ENCODE measurements at regions not wholly inside any gene's neighbourhood (a gene's known extent, or its start where the extent isn't known, plus 50 kb on each side); places are given as distances from the start of the nearest gene placed in this dataset.

DNA sequence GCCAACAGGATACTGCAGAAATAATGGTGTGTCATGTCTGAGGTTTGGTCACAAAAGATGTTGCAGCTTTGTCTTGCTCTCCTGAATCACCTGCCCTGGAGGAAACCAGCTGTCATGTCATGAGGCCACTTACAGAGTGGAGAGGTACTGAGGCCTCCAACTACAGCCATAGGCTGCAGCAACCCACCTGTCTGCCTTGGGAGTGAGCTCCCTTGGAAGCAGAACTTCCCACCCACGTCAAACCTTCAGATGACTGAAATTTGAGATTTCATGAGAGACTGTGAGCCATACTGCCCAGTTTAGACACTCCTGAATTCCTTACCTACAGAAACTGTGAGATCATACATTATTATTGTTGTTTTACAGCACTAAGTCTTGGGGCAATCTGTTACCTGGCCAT, 475.9 kb downstream of the HS3ST3B1 start:
- Histone ChIP-seq H3K36me3 (ENCODE audit: control insufficient read depth, insufficient read depth, low read length) (no peaks in the 10 kb centered on the region), H3K4me3 (replicated peaks; ENCODE audit: low read depth, low read length) (no peak overlapping the region), H3K27me3 (replicated peaks; ENCODE audit: control insufficient read depth, insufficient read depth, low read length) (no peaks in the 10 kb centered on the region)
- no peak for DNase-seq (ENCODE audit: extremely low read depth, insufficient read length)
- TF ChIP-seq CTCF (IDR thresholded peaks at IDR 0.05; ENCODE audit: insufficient read depth, low read length, poor library complexity, severe bottlenecking), result no peak

DNA sequence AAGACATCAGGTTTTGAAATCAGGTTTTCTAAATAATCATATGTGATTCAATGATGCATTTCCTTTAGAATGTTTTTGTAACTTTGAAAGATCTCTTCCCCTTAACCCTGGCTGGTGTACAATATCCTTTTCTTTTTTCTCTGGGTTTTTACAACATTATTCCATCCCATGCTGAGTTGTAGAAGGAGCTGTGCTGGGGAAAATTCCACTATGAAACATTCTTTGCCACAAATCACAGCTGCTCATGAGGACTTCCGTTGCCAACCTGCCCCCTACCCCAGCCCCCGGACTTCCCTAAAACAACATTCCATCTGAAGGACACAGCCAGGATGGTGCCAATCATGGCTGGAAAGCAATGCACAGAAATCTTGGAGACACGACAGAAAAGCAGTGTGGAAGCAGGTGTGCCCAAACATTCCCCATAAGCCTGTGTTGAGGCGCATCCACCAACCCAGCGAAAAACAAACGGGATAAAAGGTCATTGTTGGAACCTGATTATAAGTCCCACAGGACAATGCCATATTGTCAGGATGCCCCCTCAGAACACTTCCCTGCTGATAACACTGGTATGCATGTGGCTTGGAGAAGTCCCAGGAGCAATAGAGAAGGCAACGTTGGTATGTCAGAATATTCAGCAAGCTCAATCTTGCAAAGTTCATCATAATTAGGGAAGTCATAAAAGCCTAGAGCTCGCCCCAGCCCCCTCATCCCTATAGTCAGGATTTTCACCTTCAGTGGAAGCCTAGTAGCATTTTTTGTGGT, 475.0 kb downstream of the HS3ST3B1 start:
- no peak for TF ChIP-seq CTCF (IDR thresholded peaks at IDR 0.05; ENCODE audit: insufficient read depth, low read length, poor library complexity, severe bottlenecking)
- DNase-seq (ENCODE audit: extremely low read depth, insufficient read length), result no peak

DNA sequence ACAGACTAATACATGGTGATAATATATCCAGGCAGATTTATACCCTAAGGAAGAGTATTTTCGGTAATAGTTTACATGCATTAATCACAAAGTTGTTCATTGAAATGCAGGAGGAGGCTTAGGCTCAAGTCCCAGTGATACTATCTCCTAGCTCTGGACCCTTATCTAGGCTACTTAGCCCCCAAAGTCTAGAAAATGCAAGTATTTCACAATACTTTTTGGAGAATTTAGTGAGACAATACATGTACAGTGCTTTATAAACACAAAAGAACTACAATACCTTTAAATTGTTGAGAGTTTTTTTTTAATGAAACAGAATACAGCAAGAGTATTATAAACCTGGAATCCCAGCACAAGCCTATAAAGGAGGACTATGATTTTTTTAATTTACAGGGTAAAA, 473.9 kb downstream of the HS3ST3B1 start:
- no peak for TF ChIP-seq CTCF (IDR thresholded peaks at IDR 0.05; ENCODE audit: insufficient read depth, low read length, poor library complexity, severe bottlenecking)
- DNase-seq (ENCODE audit: extremely low read depth, insufficient read length), result no peak
- Histone ChIP-seq H3K4me3 (replicated peaks; ENCODE audit: low read depth, low read length) (no peak overlapping the region), H3K27me3 (replicated peaks; ENCODE audit: control insufficient read depth, insufficient read depth, low read length) (no peaks in the 10 kb centered on the region), H3K36me3 (ENCODE audit: control insufficient read depth, insufficient read depth, low read length) (no peaks in the 10 kb centered on the region)

More for the DNA sequence above, 475.0 kb downstream of the HS3ST3B1 start:
- Histone ChIP-seq H3K36me3 (ENCODE audit: control insufficient read depth, insufficient read depth, low read length) (no peaks in the 10 kb centered on the region), H3K4me3 (replicated peaks; ENCODE audit: low read depth, low read length) (no peak overlapping the region), H3K27me3 (replicated peaks; ENCODE audit: control insufficient read depth, insufficient read depth, low read length) (no peaks in the 10 kb centered on the region)

GRCh38 chr17:14772776-14773175, 471.9 kb downstream of the HS3ST3B1 start:
- no peak for TF ChIP-seq CTCF (IDR thresholded peaks at IDR 0.05; ENCODE audit: insufficient read depth, low read length, poor library complexity, severe bottlenecking)
- no peaks in the 10 kb centered on the region for H3K27me3 ChIP-seq (replicated peaks; ENCODE audit: control insufficient read depth, insufficient read depth, low read length)
- no peak for DNase-seq (ENCODE audit: extremely low read depth, insufficient read length)
- H3K36me3 ChIP-seq (ENCODE audit: control insufficient read depth, insufficient read depth, low read length), result no peaks in the 10 kb centered on the region
- no peak overlapping the region for H3K4me3 ChIP-seq (replicated peaks; ENCODE audit: low read depth, low read length)

DNA sequence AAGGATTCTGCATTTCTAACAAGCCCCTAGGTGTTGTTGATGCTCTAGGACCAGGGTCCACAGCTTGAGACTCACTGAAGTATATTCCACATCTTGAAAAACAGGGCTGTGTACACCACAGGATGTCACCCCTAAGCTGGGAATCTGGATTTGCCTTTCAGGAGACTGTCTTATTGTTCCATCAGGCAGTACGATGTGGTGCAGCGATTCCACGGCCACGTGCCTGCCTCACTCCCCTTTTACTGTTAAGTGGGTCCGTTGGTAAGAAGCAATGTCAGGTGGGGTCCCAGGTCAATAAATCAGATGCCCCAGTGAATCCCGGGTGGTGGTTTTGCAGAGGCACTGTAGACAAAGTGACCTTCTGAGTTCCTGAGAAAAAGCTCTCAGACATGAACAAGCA, 470.7 kb downstream of the HS3ST3B1 start:
- no peak overlapping the region for H3K4me3 ChIP-seq (replicated peaks; ENCODE audit: low read depth, low read length)
- H3K27me3 ChIP-seq (replicated peaks; ENCODE audit: control insufficient read depth, insufficient read depth, low read length), result no peaks in the 10 kb centered on the region
- no peak for TF ChIP-seq CTCF (IDR thresholded peaks at IDR 0.05; ENCODE audit: insufficient read depth, low read length, poor library complexity, severe bottlenecking)

DNA sequence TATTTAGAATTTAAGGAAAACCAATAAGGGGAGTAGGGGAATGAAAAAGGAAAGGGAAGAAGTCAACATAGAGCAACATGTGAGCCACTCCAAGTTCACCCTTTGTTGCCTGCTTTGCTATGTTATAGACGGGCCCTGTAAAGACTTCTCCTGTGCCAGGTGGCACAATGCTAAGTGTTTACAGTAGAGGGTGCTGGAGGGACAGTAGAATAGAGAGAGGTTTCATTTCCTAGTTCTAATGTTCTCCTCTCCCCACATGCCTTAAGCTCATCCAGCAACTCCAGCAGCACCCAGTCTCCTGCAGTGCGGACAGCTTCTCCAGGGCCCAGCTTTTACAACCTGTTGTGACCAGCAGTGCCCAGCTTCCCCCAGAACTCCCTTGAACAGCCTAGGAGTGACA, 468.0 kb downstream of the HS3ST3B1 start:
- no peak for DNase-seq (ENCODE audit: extremely low read depth, insufficient read length)

More for the DNA sequence above, 470.7 kb downstream of the HS3ST3B1 start:
- no peaks in the 10 kb centered on the region for H3K36me3 ChIP-seq (ENCODE audit: control insufficient read depth, insufficient read depth, low read length)
- no peak for DNase-seq (ENCODE audit: extremely low read depth, insufficient read length)

More for the DNA sequence above, 468.0 kb downstream of the HS3ST3B1 start:
- Histone ChIP-seq H3K36me3 (ENCODE audit: control insufficient read depth, insufficient read depth, low read length) (no peaks in the 10 kb centered on the region), H3K27me3 (replicated peaks; ENCODE audit: control insufficient read depth, insufficient read depth, low read length) (no peaks in the 10 kb centered on the region), H3K4me3 (replicated peaks; ENCODE audit: low read depth, low read length) (no peak overlapping the region)
- TF ChIP-seq CTCF (IDR thresholded peaks at IDR 0.05; ENCODE audit: insufficient read depth, low read length, poor library complexity, severe bottlenecking), result no peak
